Mesothelial cell of epicardium (in vitro differentiated cells): ENCODE measurements at regions not wholly inside any gene's neighbourhood (a gene's known extent, or its start where the extent isn't known, plus 50 kb on each side); places are given as distances from the start of the nearest gene placed in this dataset.
"Not testable (repeated sequence)": the region's sequence is repeated elsewhere in the genome, so short reads cannot be mapped to it uniquely, and the experiment has no call there.

Experiments
- DNase-seq, 2 experiments: peaks; one replicate each; pipeline ENCODE4 v3.0.0; 2021; ENCODE audit warnings: low spot score in 2 of 2; ENCODE audit not compliant: unreplicated experiment in 2 of 2
- H3K27ac Mint-ChIP-seq: 2 replicates; pipeline ENCODE4 v1.8.0; 2021; ENCODE audit warnings: mixed read lengths
- H3K27me3 Mint-ChIP-seq: 2 replicates; pipeline ENCODE4 v1.8.0; 2021; ENCODE audit warnings: low read depth, mixed read lengths
- H3K36me3 Mint-ChIP-seq: 2 replicates; pipeline ENCODE4 v1.8.0; 2021; ENCODE audit warnings: mixed read lengths
- H3K4me1 Mint-ChIP-seq: 2 replicates; pipeline ENCODE4 v1.8.0; 2021; ENCODE audit warnings: mixed read lengths
- H3K4me3 Mint-ChIP-seq: 2 replicates; pipeline ENCODE4 v1.8.0; 2021; ENCODE audit warnings: mild to moderate bottlenecking, moderate library complexity, mixed read lengths
- H3K9me3 Mint-ChIP-seq: 2 replicates; pipeline ENCODE4 v1.8.0; 2021; ENCODE audit warnings: mixed read lengths
- CTCF ChIP-seq: fragments of 200-600 bp; sonication (generic); IDR thresholded peaks from one replicate; pipeline ENCODE4 v1.5.0; 2021; ENCODE audit warnings: antibody characterized with exemption; ENCODE audit not compliant: unreplicated experiment

- Mint-ChIP-seq H3K27me3 (peaks cover 3% of the 10 kb centered on the region), H3K4me3 (no peak overlapping the region), H3K9me3 (no peaks in the 10 kb centered on the region), H3K36me3 (no peaks in the 10 kb centered on the region), H3K4me1 (peaks cover 13% of the 10 kb centered on the region), H3K27ac (no peak overlapping the region)
- DNase-seq: no peak
- no peak for TF ChIP-seq CTCF
Measured at GRCh38 chr10:45135443-45136198, 134.9 kb downstream of the ZNF22 start.

GRCh38 chr10:45136256-45136655 is 135.5 kb downstream of the ZNF22 start:
- H3K36me3 Mint-ChIP-seq: no peaks in the 10 kb centered on the region
- H3K4me1 Mint-ChIP-seq: peaks cover 13% of the 10 kb centered on the region
- H3K27me3 Mint-ChIP-seq: peaks cover 5% of the 10 kb centered on the region
- no peak for DNase-seq
- H3K4me3 Mint-ChIP-seq: no peak overlapping the region
- no peak for TF ChIP-seq CTCF
- no peak overlapping the region for H3K27ac Mint-ChIP-seq
- H3K9me3 Mint-ChIP-seq: no peaks in the 10 kb centered on the region

GRCh38 chr10:45144326-45145070 is 143.8 kb downstream of the ZNF22 start:
- no peaks in the 10 kb centered on the region for H3K36me3 Mint-ChIP-seq
- peaks cover 7% of the 10 kb centered on the region for H3K9me3 Mint-ChIP-seq
- no peak overlapping the region for H3K4me3 Mint-ChIP-seq
- no peak overlapping the region for H3K27ac Mint-ChIP-seq
- H3K4me1 Mint-ChIP-seq: peaks cover 10% of the 10 kb centered on the region
- DNase-seq: no peak
- TF ChIP-seq CTCF: no peak
- peaks cover 32% of the 10 kb centered on the region for H3K27me3 Mint-ChIP-seq

- H3K36me3 Mint-ChIP-seq, H3K27ac Mint-ChIP-seq, H3K4me3 Mint-ChIP-seq, DNase-seq, H3K9me3 Mint-ChIP-seq: not testable (repeated sequence)
- Mint-ChIP-seq H3K27me3 (peaks cover 30% of the 10 kb centered on the region), H3K4me1 (peaks cover 10% of the 10 kb centered on the region)
Measured at GRCh38 chr10:45145143-45145542, 144.4 kb downstream of the ZNF22 start.

GRCh38 chr10:45147000-45147399 is 146.3 kb downstream of the ZNF22 start:
- TF ChIP-seq CTCF: no peak
- DNase-seq: no peak
- Mint-ChIP-seq H3K4me3 (no peak overlapping the region), H3K9me3 (peaks cover 7% of the 10 kb centered on the region), H3K4me1 (peaks cover 10% of the 10 kb centered on the region), H3K36me3 (no peaks in the 10 kb centered on the region), H3K27ac (no peak overlapping the region), H3K27me3 (peaks cover 22% of the 10 kb centered on the region)

GRCh38 chr10:45150997-45151396 is 150.3 kb downstream of the ZNF22 start:
- H3K9me3 Mint-ChIP-seq: no peaks in the 10 kb centered on the region
- no peak overlapping the region for H3K27ac Mint-ChIP-seq
- peaks cover 20% of the 10 kb centered on the region for H3K4me1 Mint-ChIP-seq
- no peaks in the 10 kb centered on the region for H3K27me3 Mint-ChIP-seq
- no peak for DNase-seq
- no peak overlapping the region for H3K4me3 Mint-ChIP-seq
- H3K36me3 Mint-ChIP-seq: no peaks in the 10 kb centered on the region
- TF ChIP-seq CTCF: no peak
